ENCODE measurements at regions not wholly inside any gene's neighbourhood (a gene's known extent, or its start where the extent isn't known, plus 50 kb on each side); places are given as distances from the start of the nearest gene placed in this dataset.

GRCh38 chr1:165025805-165026204 is 330.7 kb downstream of the LMX1A start:
- no peak for DNase-seq (ENCODE audit: low read depth in 3 of 3)

DNA sequence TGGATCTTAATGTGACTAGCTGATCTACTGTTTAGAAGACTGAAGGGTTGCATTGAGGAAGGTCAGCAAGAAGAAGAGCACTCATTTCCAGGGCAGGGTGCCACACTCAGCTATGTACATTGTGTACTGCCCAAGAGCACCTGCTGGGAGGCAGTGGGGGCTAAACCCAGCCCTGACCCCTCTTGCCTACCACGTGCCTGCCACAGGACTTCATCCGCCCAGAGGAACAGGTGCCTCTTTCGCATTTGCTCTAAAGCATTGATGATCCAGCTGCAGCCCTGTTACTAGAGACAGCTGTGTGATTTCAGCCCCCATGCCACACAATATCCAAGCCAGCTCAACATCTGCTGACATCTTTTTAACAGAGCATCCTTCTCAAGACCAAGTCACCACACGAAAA is 341.8 kb downstream of the LMX1A start:
- no peak for DNase-seq (ENCODE audit: low read depth in 3 of 3)

GRCh38 chr1:165011991-165012531 is 344.5 kb downstream of the LMX1A start:
- DNase-seq (ENCODE audit: low read depth in 3 of 3): no peak

GRCh38 chr1:165011186-165011585 is 345.3 kb downstream of the LMX1A start:
- no peak for DNase-seq (ENCODE audit: low read depth in 3 of 3)

DNA sequence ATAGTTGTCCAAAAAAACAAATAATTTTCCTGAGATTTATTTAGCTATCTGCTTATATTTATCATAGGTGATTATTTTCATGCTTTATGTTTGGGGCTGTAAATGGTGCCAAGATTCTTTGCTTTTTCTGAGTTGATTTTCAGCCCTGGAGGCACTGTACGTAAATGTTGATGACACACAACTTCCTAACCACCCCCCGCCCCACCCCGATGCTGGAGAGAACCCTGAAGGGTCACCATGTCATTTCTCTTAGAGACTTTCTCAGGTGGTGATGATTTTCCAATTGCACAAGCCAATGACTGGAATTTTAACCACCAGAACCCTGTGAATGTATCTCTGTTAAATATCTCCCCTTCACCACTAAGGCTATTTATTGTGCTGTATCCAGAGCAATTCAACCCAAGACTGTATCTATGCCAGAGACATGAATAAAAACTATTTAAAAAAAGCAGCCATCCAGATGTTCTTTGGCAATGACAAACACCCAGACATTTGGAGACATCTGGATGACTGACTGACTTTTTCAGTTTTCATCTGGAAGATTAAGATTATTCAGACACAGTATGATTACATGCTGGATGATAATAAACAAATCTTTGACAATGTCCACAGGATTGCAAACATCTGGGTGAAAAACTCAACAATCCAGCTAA is 346.0 kb downstream of the LMX1A start:
- no peak for DNase-seq (ENCODE audit: low read depth in 3 of 3)

GRCh38 chr1:165006831-165007230 is 349.7 kb downstream of the LMX1A start:
- no peak for DNase-seq (ENCODE audit: low read depth in 3 of 3)

- no peak for DNase-seq (ENCODE audit: low read depth in 3 of 3)
These were observed 357.4 kb downstream of the LMX1A start for GRCh38 chr1:164999146-164999545.

DNA sequence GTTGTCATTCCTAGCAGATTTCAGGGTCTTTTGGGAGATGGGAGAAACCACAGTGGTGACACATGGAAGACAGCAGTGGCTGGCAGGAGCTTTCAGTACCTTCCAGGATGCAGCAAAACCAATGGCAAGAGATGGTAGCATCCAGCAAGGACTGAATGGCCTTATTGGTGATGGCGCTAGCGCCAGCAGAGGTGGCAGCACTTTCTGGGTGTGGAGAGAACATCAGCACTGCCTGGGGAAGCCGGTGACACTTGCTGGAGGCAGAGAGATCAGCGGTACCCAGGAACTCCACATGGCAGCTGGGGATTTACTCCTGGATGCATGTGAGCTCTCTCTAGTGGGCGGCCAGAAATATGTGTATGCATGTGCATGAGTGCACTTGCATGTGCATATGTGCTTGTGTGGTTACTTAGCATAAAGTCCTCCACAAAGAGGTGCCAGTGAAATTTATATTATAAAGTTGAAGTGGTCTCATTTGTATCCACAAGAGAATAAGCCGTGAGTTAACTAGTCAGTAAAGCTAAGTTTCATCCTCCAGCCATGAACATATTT is 364.7 kb downstream of the LMX1A start:
- DNase-seq (ENCODE audit: low read depth in 3 of 3): no peak

GRCh38 chr1:164983023-164983650 is 373.4 kb downstream of the LMX1A start:
- DNase-seq (ENCODE audit: low read depth in 3 of 3): no peak

DNA sequence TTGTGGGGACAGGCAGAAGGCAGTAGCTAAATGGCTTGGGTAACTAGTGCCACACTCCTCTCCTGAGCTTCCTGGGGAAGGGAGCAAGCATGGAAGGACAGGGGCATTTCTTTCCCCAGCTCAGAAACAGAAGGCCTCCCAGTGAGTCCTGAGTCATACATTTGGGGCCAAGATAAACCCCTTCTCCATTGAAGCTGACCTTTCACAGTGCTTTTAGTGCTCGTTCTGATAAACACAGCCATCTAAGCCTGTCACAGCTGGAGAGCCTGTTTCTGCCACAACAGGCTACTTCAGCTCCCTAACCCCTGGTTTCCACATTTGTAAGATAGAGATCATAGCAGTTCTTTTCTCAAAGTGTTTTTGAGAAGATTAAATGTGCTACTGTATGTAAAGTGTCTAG is 374.0 kb downstream of the LMX1A start:
- DNase-seq (ENCODE audit: low read depth in 3 of 3): no peak

DNA sequence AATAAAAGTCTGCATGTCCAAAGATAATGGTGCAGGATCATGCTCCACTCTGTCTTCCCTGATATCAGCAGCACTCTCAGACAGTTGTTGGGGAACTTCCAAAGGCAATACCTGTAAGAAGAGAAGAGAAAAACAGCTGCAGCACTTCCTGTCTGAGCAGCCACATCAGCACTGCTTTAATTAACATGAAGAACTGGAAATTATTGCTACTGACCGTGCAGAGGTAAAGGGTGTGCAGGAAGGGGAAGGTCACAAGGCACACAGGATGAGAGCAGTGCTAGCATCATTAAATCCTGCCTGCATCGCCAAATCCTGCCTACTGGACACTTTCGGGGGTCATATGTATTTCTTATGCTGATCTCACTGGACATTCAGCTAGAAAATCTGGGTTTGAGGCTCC is 379.0 kb downstream of the LMX1A start:
- no peak for DNase-seq (ENCODE audit: low read depth in 3 of 3)

- no peak for DNase-seq (ENCODE audit: low read depth in 3 of 3)
These were observed 384.5 kb downstream of the LMX1A start for GRCh38 chr1:164971921-164972415.

- no peak for DNase-seq (ENCODE audit: low read depth in 3 of 3)
These were observed 385.1 kb downstream of the LMX1A start for GRCh38 chr1:164971391-164971790.

DNA sequence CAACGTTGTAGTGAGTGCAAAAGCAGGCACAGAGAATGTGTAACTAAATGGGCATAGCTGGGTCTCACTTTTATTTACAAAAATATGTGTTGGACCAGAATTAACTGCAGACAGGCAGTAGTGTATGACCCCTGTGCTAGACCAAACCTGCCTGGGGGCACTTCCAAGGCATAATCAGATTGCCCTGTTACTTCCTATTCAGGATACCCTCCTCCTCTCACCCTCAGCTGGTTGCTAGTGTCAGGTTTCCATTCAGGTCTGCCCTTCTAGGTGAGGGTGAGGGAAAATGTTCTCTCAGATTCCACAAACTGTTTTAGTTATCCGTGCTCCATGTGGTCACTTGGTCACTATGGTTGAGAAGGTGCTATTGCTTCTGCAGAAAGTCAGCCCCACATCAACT is 387.3 kb downstream of the LMX1A start:
- no peak for DNase-seq (ENCODE audit: low read depth in 3 of 3)

- DNase-seq (ENCODE audit: low read depth in 3 of 3): no peak
These were observed 389.2 kb downstream of the LMX1A start for GRCh38 chr1:164967300-164967699.

- no peak for DNase-seq (ENCODE audit: low read depth in 3 of 3)
These were observed 394.8 kb downstream of the LMX1A start for GRCh38 chr1:164961715-164962114.

DNA sequence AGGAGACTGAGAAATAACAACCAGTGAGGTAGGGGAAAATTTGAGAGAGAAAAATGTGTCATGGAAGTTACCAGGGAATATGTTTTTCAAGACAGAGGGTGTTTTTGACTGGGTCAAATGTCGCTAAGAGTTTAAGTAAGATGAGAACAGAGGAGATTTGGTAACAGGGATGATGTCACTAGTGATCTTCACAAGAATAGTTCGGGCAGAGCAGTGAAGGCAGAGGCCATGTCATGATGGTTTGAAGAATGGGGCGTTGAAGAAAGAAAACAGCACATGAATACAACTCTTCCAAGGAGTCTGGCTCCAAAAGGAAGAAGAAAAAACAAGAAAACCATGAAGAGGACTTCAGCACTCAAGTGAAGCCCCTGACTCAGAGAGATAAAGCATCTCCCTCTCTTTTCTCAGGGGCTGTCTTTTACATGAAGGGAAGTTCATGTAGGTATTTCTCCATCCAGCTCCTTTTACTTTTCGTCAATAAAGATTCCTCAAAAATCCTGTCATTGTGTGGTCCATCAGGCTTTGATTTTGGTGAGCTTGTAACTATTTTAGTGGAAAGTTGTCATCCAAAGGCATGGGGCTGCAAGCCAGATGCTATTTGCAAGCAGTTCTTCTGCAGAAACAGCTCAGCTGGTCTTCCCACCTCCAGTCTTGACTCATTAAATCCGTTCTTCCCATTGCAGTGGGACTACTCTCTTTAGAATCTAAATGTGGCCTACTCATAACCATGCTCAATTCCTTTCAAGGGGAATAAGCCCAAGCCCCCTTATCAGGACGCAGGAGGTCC is 397.3 kb downstream of the LMX1A start:
- no peak for DNase-seq (ENCODE audit: low read depth in 3 of 3)

GRCh38 chr1:164953815-164954214 is 394.8 kb downstream of the PBX1 start:
- no peak for DNase-seq (ENCODE audit: low read depth in 3 of 3)

- DNase-seq (ENCODE audit: low read depth in 3 of 3): no peak
These were observed 394.1 kb downstream of the PBX1 start for GRCh38 chr1:164953098-164953497.

GRCh38 chr1:164951508-164951907 is 392.5 kb downstream of the PBX1 start:
- no peak for DNase-seq (ENCODE audit: low read depth in 3 of 3)

GRCh38 chr1:164950541-164950986 is 391.6 kb downstream of the PBX1 start:
- no peak for DNase-seq (ENCODE audit: low read depth in 3 of 3)

Data from stimulated activated CD4-positive, alpha-beta T cell treated with anti-CD3 and anti-CD28 coated beads, TNF-alpha, amount 100 ng/mL, for 24 hours (primary cell).